WTC11 (cell line): ENCODE measurements at regions not wholly inside any gene's neighbourhood (a gene's known extent, or its start where the extent isn't known, plus 50 kb on each side); places are given as distances from the start of the nearest gene placed in this dataset.

Experiments used
- ATF3 ChIP-seq: sonication (generic); formaldehyde crosslinking; conservative IDR thresholded peaks from 2 replicates; pipeline ENCODE4 v1.8.1; 2022; ENCODE audit warnings: mild to moderate bottlenecking, missing genetic modification reagents
- CTCF ChIP-seq: fragments of 200-600 bp; IDR thresholded peaks from 2 replicates; pipeline ENCODE4 v1.8.0; 2022; ENCODE audit warnings: antibody characterized with exemption
- E2F4 ChIP-seq: sonication (generic); formaldehyde crosslinking; IDR thresholded peaks from 2 replicates; pipeline ENCODE4 v1.8.1; 2022; ENCODE audit warnings: low read depth, mild to moderate bottlenecking, moderate library complexity, missing genetic modification reagents, borderline replicate concordance
- ESRRA ChIP-seq: sonication (generic); formaldehyde crosslinking; IDR thresholded peaks from 2 replicates; pipeline ENCODE4 v1.8.1; 2022; ENCODE audit warnings: mild to moderate bottlenecking, missing genetic modification reagents, borderline replicate concordance
- FOXJ3 ChIP-seq: sonication (generic); formaldehyde crosslinking; IDR thresholded peaks from 2 replicates; pipeline ENCODE4 v1.9.0; 2021; ENCODE audit warnings: missing genetic modification reagents, mild to moderate bottlenecking, borderline replicate concordance
- MLX ChIP-seq: sonication (generic); formaldehyde crosslinking; IDR thresholded peaks from 2 replicates; pipeline ENCODE4 v1.8.1; 2023; ENCODE audit warnings: mild to moderate bottlenecking, missing genetic modification reagents, moderate library complexity
- MXD4 ChIP-seq: fragments of 250-450 bp; sonication (Bioruptor Pico); IDR thresholded peaks from 2 replicates; pipeline ENCODE4 v1.8.0; 2021; ENCODE audit warnings: mild to moderate bottlenecking, moderate library complexity, borderline replicate concordance
- MYBL2 ChIP-seq: sonication (generic); formaldehyde crosslinking; IDR thresholded peaks from 2 replicates; pipeline ENCODE4 v1.8.1; 2023; ENCODE audit warnings: mild to moderate bottlenecking, moderate library complexity, missing genetic modification reagents
- NFYB ChIP-seq: sonication (generic); formaldehyde crosslinking; conservative IDR thresholded peaks from 2 replicates; pipeline ENCODE4 v1.8.0; 2022; ENCODE audit warnings: low read depth, missing genetic modification reagents
- NR2C2 ChIP-seq: sonication (generic); formaldehyde crosslinking; IDR thresholded peaks from 2 replicates; pipeline ENCODE4 v1.8.0; 2022; ENCODE audit warnings: mild to moderate bottlenecking, missing genetic modification reagents
- SP1 ChIP-seq: sonication (generic); formaldehyde crosslinking; conservative IDR thresholded peaks from 2 replicates; pipeline ENCODE4 v1.8.1; 2022; ENCODE audit warnings: missing genetic modification reagents
- TEAD4 ChIP-seq: sonication (generic); formaldehyde crosslinking; IDR thresholded peaks from 2 replicates; pipeline ENCODE4 v1.8.0; 2022; ENCODE audit warnings: mild to moderate bottlenecking, missing genetic modification reagents
- USF2 ChIP-seq: sonication (generic); formaldehyde crosslinking; IDR thresholded peaks from 2 replicates; pipeline ENCODE4 v1.8.1; 2023; ENCODE audit warnings: mild to moderate bottlenecking, missing genetic modification reagents, moderate library complexity
- ZNF138 ChIP-seq: sonication (generic); formaldehyde crosslinking; conservative IDR thresholded peaks from 2 replicates; pipeline ENCODE4 v1.8.1; 2022; ENCODE audit warnings: mild to moderate bottlenecking, moderate library complexity, missing genetic modification reagents

GRCh38 chr6:4345543-4345942 is 210.2 kb upstream of the ECI2 start:
- TF ChIP-seq NR2C2 (CRISPR knock-in tag): no peak
- TF ChIP-seq FOXJ3 (CRISPR knock-in tag): no peak
- no peak for TF ChIP-seq CTCF
- TF ChIP-seq MXD4 (CRISPR knock-in tag): no peak
- no peak for TF ChIP-seq ZNF138
- no peak for TF ChIP-seq E2F4 (CRISPR knock-in tag)
- TF ChIP-seq ATF3 (CRISPR knock-in tag): no peak
- TF ChIP-seq NFYB (CRISPR knock-in tag): no peak
- TF ChIP-seq ESRRA (CRISPR knock-in tag): no peak
- no peak for TF ChIP-seq MLX (CRISPR knock-in tag)
- no peak for TF ChIP-seq USF2 (CRISPR knock-in tag)
- TF ChIP-seq SP1 (CRISPR knock-in tag): no peak
- no peak for TF ChIP-seq MYBL2 (CRISPR knock-in tag)
- no peak for TF ChIP-seq TEAD4 (CRISPR knock-in tag)
